HG03175 (cell line): ENCODE measurements at regions not wholly inside any gene's neighbourhood (a gene's known extent, or its start where the extent isn't known, plus 50 kb on each side); places are given as distances from the start of the nearest gene placed in this dataset.

ENCODE experiments used
- ATAC-seq: cut with Tn5 transposase; IDR thresholded peaks from one replicate; pipeline ENCODE4 v1.9.1; 2021; ENCODE audit warnings: mild to moderate bottlenecking, moderate library complexity; ENCODE audit not compliant: unreplicated experiment

- no peak for ATAC-seq
These were observed 100.1 kb downstream of the HLX start for GRCh38 chr1:220979371-220979770.

DNA sequence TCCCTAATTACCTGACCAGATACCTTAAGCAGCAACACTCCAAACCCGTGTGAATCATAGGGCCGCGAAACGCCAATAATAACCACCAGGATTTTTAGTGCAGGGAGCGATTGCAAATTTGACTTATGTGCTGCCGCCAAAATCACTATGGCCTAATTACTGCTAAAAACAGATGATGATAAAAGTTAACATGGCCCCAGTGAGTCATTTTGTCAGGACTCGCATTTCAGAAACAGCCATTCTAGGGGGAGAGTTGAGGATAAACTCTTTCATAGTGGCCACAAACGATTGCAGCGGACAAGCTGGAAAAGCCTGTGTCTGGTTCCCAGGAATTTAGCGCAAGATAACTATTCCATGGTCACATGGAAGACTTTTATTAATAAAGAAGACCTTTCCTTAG lies 103.4 kb downstream of the HLX start:
- no peak for ATAC-seq

GRCh38 chr1:220983877-220984635 lies 104.8 kb downstream of the HLX start:
- no peak for ATAC-seq

- no peak for ATAC-seq
These were observed 111.4 kb downstream of the HLX start for GRCh38 chr1:220990427-220991339.

- ATAC-seq, result no peak
These were observed 112.3 kb downstream of the HLX start for GRCh38 chr1:220991506-220991905.

DNA sequence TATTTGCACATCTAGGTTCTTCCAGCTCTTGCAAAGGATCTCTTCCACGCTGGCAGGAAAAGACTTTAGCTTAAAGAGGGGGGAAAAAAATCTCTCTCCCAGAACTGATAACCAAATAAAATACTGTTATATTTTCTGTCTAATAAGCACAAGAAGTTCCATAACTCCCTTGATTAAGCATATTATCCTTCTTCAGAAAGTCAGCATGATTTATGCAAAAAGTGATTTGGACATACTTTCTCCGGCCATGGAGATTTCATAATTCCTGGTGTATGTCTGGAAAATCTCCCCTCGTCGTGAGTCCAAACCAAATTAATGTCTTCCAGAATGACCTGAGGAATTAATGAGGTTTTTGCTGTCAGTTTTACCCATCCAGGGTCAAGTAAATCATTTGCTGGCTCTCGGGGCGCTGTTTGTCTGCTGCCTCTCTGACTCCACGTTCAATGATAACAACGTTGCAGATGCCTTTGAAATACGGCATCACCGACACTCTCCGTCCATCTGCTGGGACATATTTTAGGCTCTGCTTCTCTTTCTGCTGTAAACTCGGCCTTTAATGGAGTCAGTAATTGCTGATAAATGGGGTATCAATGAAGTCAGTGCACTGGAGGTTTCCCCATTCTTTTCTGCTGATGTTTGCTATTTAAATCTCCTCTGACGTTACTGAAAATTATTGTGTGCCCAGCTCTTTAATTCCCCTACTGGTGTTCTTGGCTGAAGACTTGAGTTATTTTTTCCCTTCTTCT lies 112.9 kb downstream of the HLX start:
- no peak for ATAC-seq

DNA sequence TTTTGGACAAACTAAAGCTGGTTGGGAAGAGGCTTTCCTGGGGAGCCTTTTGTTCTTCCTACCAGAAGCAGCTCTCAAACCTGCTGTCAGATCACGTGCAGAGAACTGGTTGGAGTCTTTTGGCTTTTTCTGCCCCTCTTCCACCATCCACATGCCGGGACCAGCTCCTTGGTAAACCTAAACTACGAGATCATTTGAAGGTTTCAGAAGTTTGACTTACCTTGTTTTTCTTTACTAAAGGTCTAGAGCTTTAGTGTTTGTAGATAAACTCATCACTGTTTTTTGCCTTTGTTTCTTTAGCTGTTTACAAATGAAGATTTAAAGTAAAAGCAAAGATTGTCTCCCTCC lies 113.4 kb downstream of the HLX start:
- no peak for ATAC-seq

DNA sequence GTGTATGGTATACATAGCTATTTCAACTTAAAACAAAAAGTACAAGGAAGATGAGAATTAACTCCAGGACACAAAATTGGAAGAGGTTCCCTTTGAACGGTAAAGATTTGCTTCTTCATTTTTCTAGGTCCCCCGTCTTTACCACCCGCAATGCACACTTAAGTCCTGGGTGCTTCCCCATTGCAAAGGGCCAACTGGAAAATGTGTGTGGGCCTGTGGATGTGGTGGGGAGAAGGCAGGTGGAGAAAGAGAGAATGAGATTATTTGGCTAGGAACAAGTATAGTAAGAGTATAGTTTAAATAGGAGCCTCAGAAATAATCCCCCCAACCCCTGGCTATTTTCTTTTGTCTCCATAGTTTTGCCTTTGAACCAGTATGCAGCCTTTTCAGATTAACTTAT lies 115.4 kb downstream of the HLX start:
- no peak for ATAC-seq

DNA sequence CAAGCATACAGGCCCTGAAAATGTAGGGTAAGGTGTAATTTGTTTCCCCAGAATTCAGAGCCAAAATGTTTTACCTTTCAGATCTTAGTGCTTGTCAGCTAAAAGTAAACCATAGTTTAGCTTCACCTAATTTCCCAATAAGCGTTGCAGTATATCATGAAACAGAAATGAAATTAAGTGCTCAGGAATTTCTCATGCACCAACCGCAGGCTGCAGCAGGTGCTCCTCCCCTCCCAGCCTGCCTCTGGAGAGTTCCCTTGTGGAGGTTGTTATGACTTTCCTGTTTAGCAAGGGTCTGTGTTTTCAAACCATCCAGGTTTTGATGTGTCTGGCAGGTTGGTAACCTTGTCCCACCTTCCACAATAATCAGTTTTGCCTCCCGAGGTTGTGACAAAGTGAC lies 118.5 kb downstream of the HLX start:
- ATAC-seq, result no peak

DNA sequence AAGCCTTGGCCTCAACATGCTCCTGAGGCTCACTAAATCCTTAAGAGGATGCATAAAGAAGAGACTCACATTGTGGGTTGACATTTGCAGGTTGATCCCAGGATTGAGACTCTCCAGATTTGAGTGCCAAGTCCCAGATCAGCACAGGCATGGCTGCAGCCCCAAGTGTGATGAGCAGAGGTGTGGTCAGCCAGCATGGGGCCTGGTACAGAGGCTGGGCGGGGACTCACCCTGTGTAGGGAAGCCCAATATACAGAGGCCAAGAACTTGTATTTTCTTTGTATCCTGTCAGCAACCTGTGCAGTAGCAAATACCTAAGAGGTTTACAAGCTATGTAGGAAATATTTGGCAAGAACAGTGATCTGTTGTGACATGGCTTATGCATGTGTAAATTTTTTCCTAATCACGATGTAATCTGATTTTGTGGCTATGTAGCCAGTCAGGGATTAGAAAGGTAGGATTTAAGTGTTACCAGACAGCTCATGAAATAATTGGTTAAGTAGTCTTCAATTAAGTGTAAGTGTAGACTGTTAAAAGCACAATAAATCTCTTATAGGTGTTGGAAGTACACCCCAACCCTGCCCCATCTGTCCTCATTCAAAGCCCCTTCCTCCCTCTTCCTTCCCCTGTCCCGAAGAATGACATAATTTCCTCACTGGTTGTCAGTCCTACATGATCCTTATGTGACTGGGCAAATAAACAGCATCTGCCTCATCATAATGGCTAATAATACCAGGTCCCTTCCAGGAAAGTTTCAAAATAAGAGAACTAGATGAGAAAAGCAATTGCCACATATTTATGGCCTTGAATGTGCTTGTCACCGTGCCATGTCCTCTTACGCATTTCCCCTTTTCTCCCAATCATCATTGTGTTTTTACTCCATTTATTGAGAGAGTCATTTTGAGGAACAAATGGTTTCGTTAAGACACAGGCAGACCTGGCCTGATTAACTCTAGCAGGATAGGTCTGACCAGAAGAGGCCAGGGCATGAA lies 120.9 kb downstream of the HLX start:
- ATAC-seq, result no peak

- no peak for ATAC-seq
These were observed 121.9 kb downstream of the HLX start for GRCh38 chr1:221001167-221001566.

GRCh38 chr1:221002601-221003000 lies 123.4 kb downstream of the HLX start:
- ATAC-seq, result no peak

DNA sequence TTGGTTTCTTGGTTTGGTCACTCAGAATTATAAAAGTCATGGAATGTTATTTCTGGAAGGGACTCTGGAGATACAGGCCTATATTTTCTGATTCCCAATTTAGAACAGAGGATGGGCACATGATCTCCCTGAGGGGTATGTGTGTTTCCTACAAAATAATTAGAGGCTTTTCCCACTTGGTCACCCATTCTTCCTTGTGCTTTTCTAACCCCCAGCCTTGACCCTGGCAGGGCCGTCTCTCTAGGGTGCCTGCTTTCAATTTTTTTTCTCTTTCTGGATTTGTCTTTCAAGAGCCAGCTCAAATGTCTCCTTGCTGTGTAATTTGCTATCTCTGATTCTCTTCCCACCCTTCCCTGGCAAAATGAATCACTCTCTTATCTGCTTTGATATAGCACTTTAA lies 131.9 kb downstream of the HLX start:
- no peak for ATAC-seq

GRCh38 chr1:221012120-221012519 lies 132.9 kb downstream of the HLX start:
- ATAC-seq, result no peak

DNA sequence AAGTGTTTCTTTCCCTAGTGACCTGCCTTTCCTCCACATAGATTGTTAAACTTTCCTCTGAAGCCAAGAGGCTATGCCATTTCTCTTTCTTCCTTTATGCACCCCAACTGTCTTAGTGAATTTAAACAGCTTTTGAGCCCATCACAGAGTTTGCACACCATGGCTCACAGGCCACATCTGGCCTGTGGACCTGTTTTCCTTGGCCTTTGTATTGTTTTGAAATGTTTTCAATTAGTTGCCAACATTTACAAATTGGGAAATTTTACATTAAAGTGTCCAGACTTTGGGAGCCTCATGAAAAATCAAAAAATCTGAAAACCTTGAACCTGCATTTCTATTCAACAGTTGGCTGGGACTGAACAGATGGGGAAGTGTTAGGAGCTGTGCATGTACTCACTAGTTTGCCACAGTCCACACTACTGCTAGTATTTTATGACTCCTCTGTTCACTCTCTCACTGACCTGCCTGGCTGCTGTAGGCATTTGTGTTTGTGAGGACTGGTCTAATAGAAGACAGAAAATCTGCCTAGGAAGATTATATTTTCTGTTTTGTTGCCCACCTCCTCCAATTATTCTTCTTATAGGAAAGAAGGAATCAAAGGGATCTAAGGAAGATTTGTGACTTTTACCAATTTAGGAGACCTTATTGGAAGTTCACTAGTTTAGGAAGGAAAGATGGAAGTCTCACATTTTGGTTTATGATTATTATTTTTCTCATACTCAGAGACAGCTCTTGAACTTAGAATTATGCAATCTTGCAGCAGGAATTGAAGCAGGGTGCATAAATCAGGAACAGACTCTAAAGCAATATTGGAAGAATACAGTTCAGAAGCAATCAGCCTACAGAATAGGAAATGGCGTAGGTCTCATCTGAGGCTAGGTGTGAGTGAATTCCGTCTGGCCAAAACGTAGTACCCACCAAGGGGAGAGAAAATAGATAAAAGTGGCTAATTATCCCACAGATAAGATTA lies 134.7 kb downstream of the HLX start:
- no peak for ATAC-seq

- ATAC-seq, result no peak
These were observed 136.0 kb downstream of the HLX start for GRCh38 chr1:221015159-221015790.

DNA sequence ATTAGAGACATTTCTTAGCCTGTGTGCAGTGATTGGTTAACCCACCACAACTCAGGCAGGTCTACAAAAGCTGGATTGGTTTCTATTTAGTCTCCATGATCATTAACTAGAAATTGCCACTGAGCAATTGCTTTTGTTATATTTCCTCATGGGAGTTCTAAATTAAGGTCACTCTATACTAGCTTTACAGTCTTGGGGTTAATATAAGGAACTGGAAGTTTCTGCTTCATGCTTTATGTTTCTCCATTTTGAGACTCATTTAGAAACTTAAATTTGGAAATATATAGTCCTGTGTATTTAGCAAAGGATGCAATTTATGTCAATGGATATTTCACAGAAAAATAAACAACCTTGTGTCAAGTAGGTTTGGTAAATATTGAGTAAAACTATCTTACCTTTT lies 137.5 kb downstream of the HLX start:
- no peak for ATAC-seq

DNA sequence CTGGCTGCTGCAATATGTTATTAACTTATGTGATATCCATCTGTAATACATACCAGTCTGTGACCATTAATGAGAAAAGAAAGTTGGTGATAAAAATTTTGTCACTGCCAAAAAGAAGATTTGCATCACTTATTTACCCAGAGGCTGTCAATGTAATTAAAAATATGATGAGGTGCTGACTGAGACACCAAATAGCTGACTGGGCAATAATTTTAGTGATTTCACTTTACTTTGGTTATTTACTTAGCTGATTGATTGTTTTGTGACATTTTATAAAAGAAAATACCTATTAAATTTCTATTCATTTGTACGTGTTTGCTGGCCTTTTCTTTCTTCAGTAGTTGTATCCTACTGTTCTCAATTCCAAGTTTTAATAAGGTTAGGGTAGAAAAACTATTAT lies 139.2 kb downstream of the HLX start:
- ATAC-seq, result no peak

DNA sequence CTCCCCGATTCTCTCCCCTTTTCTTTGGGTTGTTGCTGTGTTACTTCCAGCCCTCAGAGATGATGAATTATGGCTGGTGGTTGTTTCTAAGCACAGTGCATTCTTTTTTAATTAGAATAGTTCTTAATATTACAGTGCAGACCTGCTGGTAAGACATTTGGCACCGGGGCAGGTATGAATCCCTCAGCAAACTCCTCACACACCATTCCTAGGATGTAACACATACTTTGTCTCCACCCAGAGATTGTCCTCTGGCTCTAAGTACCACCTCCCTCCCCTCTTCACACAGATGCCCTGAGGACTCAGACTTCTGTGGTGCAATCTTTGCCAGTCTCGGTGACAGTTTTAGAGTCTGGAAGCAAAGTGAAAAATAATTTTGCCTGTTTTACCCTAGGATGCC lies 143.1 kb downstream of the HLX start:
- ATAC-seq, result no peak
